HPDE6-E6E7 (cell line): ENCODE measurements at regions not wholly inside any gene's neighbourhood (a gene's known extent, or its start where the extent isn't known, plus 50 kb on each side); places are given as distances from the start of the nearest gene placed in this dataset.
"Not testable (repeated sequence)": the region's sequence is repeated elsewhere in the genome, so short reads cannot be mapped to it uniquely, and the experiment has no call there.

Experiments used
- DNase-seq: peaks from one replicate; pipeline ENCODE4 v3.0.0; 2011; ENCODE audit warnings: missing footprints; ENCODE audit errors: extremely low spot score

GRCh38 chr5:87645224-87645623 is 232.5 kb upstream of the CCNH start:
- DNase-seq = no peak

GRCh38 chr5:87640902-87641301 is 228.2 kb upstream of the CCNH start:
- no peak for DNase-seq

- DNase-seq = no peak
Measured at GRCh38 chr5:87627363-87627762, 214.6 kb upstream of the CCNH start.

GRCh38 chr5:87608385-87608784 is 195.7 kb upstream of the CCNH start:
- DNase-seq = no peak

GRCh38 chr5:87605663-87606062 is 192.9 kb upstream of the CCNH start:
- no peak for DNase-seq

- DNase-seq = no peak
Measured at GRCh38 chr5:87599778-87600177, 187.0 kb upstream of the CCNH start.

GRCh38 chr5:87598460-87598859 is 185.7 kb upstream of the CCNH start:
- no peak for DNase-seq

GRCh38 chr5:87594566-87594965 is 181.8 kb upstream of the CCNH start:
- no peak for DNase-seq

- DNase-seq = no peak
Measured at GRCh38 chr5:87589587-87589986, 176.9 kb upstream of the CCNH start.

- no peak for DNase-seq
Measured at GRCh38 chr5:87588316-87588715, 175.6 kb upstream of the CCNH start.

GRCh38 chr5:87583704-87584103 is 171.0 kb upstream of the CCNH start:
- DNase-seq = not testable (repeated sequence)

- no peak for DNase-seq
Measured at GRCh38 chr5:87582149-87582548, 169.4 kb upstream of the CCNH start.

GRCh38 chr5:87581661-87582060 is 168.9 kb upstream of the CCNH start:
- no peak for DNase-seq

- no peak for DNase-seq
Measured at GRCh38 chr5:87579678-87580077, 166.9 kb upstream of the CCNH start.

GRCh38 chr5:87576867-87577266 is 164.1 kb upstream of the CCNH start:
- DNase-seq = no peak

- not testable (repeated sequence) for DNase-seq
Measured at GRCh38 chr5:87576306-87576705, 163.6 kb upstream of the CCNH start.

GRCh38 chr5:87574106-87574505 is 161.4 kb upstream of the CCNH start:
- no peak for DNase-seq

- no peak for DNase-seq
Measured at GRCh38 chr5:87572611-87573010, 159.9 kb upstream of the CCNH start.

GRCh38 chr5:87572090-87572489 is 159.4 kb upstream of the CCNH start:
- DNase-seq = no peak

- DNase-seq = no peak
Measured at GRCh38 chr5:87570366-87570765, 157.6 kb upstream of the CCNH start.

- no peak for DNase-seq
Measured at GRCh38 chr5:87562068-87562467, 149.3 kb upstream of the CCNH start.

- no peak for DNase-seq
Measured at GRCh38 chr5:87560528-87560927, 147.8 kb upstream of the CCNH start.

GRCh38 chr5:87551911-87552310 is 139.2 kb upstream of the CCNH start:
- DNase-seq = no peak

- DNase-seq = no peak
Measured at GRCh38 chr5:87541676-87542075, 128.9 kb upstream of the CCNH start.

GRCh38 chr5:87541033-87541432 is 128.3 kb upstream of the CCNH start:
- DNase-seq = peak; percentile 38
